WTC11 (cell line): ENCODE measurements at regions not wholly inside any gene's neighbourhood (a gene's known extent, or its start where the extent isn't known, plus 50 kb on each side); places are given as distances from the start of the nearest gene placed in this dataset.

Source experiments
- ATAC-seq: fragments of 200-7000 bp; cut with Tn5 transposase; 2 replicates; pipeline ENCODE4 v1.10.0; 2021; ENCODE audit warnings: mild to moderate bottlenecking, moderate library complexity
- CTCF ChIA-PET: fragments of 300-600 bp; sonication (Branson Sonifier 250); formaldehyde crosslinking; loops from one replicate; lab custom pipeline; 2021; ENCODE audit warnings: antibody characterized with exemption; lab: Charles Lee
- POLR2A ChIA-PET: fragments of 350-600 bp; sonication (Branson Sonifier 250); formaldehyde crosslinking; loops from one replicate; lab custom pipeline; 2021; ENCODE audit warnings: antibody characterized with exemption; lab: Charles Lee
- DNase-seq: peaks from one replicate; pipeline ENCODE4 v3.0.0; 2021; ENCODE audit warnings: low spot score
- H3K27ac Mint-ChIP-seq: 2 replicates; pipeline ENCODE4 v1.8.0; 2021; ENCODE audit warnings: mixed read lengths
- H3K27me3 Mint-ChIP-seq: 2 replicates; pipeline ENCODE4 v1.8.0; 2021; ENCODE audit warnings: low read depth, mild to moderate bottlenecking, moderate library complexity, mixed read lengths
- H3K36me3 Mint-ChIP-seq: 2 replicates; pipeline ENCODE4 v1.8.0; 2021; ENCODE audit warnings: mixed read lengths
- H3K4me1 Mint-ChIP-seq: 2 replicates; pipeline ENCODE4 v1.8.0; 2022; ENCODE audit warnings: mixed read lengths
- H3K4me3 Mint-ChIP-seq: 2 replicates; pipeline ENCODE4 v1.8.0; 2021; ENCODE audit warnings: mild to moderate bottlenecking, moderate library complexity, mixed read lengths
- H3K9me3 Mint-ChIP-seq: 2 replicates; pipeline ENCODE4 v1.8.0; 2021; ENCODE audit warnings: mixed read lengths
- AR ChIP-seq: fragments of 250-450 bp; sonication (Bioruptor Pico); IDR thresholded peaks from 2 replicates; pipeline ENCODE4 v1.9.0; 2021; ENCODE audit warnings: mild to moderate bottlenecking
- EMX1 ChIP-seq: fragments of 250-450 bp; sonication (Bioruptor Pico); IDR thresholded peaks from 2 replicates; pipeline ENCODE4 v1.8.0; 2021; ENCODE audit warnings: mild to moderate bottlenecking
- ETV6 ChIP-seq: sonication (generic); formaldehyde crosslinking; IDR thresholded peaks from 2 replicates; pipeline ENCODE4 v1.8.1; 2022; ENCODE audit warnings: mild to moderate bottlenecking, missing genetic modification reagents
- GABPB1 ChIP-seq: sonication (generic); formaldehyde crosslinking; IDR thresholded peaks from 2 replicates; pipeline ENCODE4 v1.8.1; 2023; ENCODE audit warnings: mild to moderate bottlenecking, missing genetic modification reagents
- IRF2 ChIP-seq: sonication (generic); formaldehyde crosslinking; IDR thresholded peaks from 2 replicates; pipeline ENCODE4 v1.8.0; 2022; ENCODE audit warnings: low read depth, missing genetic modification reagents, borderline replicate concordance
- NFYB ChIP-seq: sonication (generic); formaldehyde crosslinking; conservative IDR thresholded peaks from 2 replicates; pipeline ENCODE4 v1.8.0; 2022; ENCODE audit warnings: low read depth, missing genetic modification reagents
- ZBTB21 ChIP-seq: sonication (generic); formaldehyde crosslinking; IDR thresholded peaks from 2 replicates; pipeline ENCODE4 v1.8.1; 2023; ENCODE audit warnings: mild to moderate bottlenecking, missing genetic modification reagents, borderline replicate concordance
- ZMAT4 ChIP-seq: fragments of 250-450 bp; sonication (Bioruptor Pico); IDR thresholded peaks from 2 replicates; pipeline ENCODE4 v1.9.0; 2021; ENCODE audit warnings: mild to moderate bottlenecking
- ZNF416 ChIP-seq: fragments of 250-450 bp; sonication (Bioruptor Pico); IDR thresholded peaks from 2 replicates; pipeline ENCODE4 v1.9.0; 2021; ENCODE audit warnings: mild to moderate bottlenecking, inconsistent platforms
- TF ChIP-seq, protein P1 (sequence below): fragments of 250-450 bp; sonication (Bioruptor Pico); IDR thresholded peaks from 2 replicates; pipeline ENCODE4 v1.9.0; 2021; ENCODE audit warnings: mild to moderate bottlenecking, borderline replicate concordance
- TF ChIP-seq, protein P2 (sequence below): sonication (generic); formaldehyde crosslinking; IDR thresholded peaks from 2 replicates; pipeline ENCODE4 v1.8.1; 2023; ENCODE audit warnings: mild to moderate bottlenecking, missing genetic modification reagents, moderate library complexity
- TF ChIP-seq, protein P3 (sequence below): sonication (generic); formaldehyde crosslinking; IDR thresholded peaks from 2 replicates; pipeline ENCODE4 v1.8.1; 2023; ENCODE audit warnings: mild to moderate bottlenecking, moderate library complexity, missing genetic modification reagents
- TF ChIP-seq, protein P4 (sequence below): sonication (generic); formaldehyde crosslinking; IDR thresholded peaks from 2 replicates; pipeline ENCODE4 v1.8.0; 2023; ENCODE audit warnings: missing genetic modification reagents
- TF ChIP-seq, protein P5 (sequence below): fragments of 250-450 bp; sonication (Bioruptor Pico); IDR thresholded peaks from 2 replicates; pipeline ENCODE4 v1.9.0; 2021; ENCODE audit warnings: moderate library complexity, mild to moderate bottlenecking, inconsistent platforms, borderline replicate concordance

DNA sequence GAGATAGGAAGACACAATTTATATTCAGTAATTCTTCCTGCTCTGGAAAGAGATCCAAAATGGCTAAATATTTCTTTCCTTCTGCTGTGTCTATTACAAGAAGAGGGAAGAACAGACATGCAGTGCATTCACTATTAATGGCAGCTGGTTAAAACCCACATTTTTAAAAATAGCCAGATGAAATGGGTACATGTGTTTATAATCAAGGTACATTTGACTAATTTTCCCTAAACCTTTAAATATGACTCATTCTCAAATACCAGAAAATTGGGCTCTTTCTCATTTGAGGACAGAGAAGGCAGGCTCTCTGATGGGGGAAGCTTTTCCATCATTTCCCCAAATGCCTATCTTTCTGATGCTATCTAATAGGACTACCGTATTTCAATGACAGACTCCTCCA lies 215.7 kb upstream of the HABP2 start (continued):
- TF ChIP-seq, protein P1, sequence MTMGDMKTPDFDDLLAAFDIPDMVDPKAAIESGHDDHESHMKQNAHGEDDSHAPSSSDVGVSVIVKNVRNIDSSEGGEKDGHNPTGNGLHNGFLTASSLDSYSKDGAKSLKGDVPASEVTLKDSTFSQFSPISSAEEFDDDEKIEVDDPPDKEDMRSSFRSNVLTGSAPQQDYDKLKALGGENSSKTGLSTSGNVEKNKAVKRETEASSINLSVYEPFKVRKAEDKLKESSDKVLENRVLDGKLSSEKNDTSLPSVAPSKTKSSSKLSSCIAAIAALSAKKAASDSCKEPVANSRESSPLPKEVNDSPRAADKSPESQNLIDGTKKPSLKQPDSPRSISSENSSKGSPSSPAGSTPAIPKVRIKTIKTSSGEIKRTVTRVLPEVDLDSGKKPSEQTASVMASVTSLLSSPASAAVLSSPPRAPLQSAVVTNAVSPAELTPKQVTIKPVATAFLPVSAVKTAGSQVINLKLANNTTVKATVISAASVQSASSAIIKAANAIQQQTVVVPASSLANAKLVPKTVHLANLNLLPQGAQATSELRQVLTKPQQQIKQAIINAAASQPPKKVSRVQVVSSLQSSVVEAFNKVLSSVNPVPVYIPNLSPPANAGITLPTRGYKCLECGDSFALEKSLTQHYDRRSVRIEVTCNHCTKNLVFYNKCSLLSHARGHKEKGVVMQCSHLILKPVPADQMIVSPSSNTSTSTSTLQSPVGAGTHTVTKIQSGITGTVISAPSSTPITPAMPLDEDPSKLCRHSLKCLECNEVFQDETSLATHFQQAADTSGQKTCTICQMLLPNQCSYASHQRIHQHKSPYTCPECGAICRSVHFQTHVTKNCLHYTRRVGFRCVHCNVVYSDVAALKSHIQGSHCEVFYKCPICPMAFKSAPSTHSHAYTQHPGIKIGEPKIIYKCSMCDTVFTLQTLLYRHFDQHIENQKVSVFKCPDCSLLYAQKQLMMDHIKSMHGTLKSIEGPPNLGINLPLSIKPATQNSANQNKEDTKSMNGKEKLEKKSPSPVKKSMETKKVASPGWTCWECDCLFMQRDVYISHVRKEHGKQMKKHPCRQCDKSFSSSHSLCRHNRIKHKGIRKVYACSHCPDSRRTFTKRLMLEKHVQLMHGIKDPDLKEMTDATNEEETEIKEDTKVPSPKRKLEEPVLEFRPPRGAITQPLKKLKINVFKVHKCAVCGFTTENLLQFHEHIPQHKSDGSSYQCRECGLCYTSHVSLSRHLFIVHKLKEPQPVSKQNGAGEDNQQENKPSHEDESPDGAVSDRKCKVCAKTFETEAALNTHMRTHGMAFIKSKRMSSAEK (CRISPR knock-in tag), result no peak
- no peak for TF ChIP-seq ETV6
- TF ChIP-seq, protein P2, sequence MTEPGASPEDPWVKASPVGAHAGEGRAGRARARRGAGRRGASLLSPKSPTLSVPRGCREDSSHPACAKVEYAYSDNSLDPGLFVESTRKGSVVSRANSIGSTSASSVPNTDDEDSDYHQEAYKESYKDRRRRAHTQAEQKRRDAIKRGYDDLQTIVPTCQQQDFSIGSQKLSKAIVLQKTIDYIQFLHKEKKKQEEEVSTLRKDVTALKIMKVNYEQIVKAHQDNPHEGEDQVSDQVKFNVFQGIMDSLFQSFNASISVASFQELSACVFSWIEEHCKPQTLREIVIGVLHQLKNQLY (CRISPR knock-in tag), result no peak
- TF ChIP-seq, protein P3, sequence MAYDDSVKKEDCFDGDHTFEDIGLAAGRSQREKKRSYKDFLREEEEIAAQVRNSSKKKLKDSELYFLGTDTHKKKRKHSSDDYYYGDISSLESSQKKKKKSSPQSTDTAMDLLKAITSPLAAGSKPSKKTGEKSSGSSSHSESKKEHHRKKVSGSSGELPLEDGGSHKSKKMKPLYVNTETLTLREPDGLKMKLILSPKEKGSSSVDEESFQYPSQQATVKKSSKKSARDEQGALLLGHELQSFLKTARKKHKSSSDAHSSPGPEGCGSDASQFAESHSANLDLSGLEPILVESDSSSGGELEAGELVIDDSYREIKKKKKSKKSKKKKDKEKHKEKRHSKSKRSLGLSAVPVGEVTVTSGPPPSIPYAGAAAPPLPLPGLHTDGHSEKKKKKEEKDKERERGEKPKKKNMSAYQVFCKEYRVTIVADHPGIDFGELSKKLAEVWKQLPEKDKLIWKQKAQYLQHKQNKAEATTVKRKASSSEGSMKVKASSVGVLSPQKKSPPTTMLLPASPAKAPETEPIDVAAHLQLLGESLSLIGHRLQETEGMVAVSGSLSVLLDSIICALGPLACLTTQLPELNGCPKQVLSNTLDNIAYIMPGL, result no peak
- no peak for TF ChIP-seq AR (CRISPR knock-in tag)
- TF ChIP-seq GABPB1 (CRISPR knock-in tag), result no peak
- no peak for TF ChIP-seq ZNF416 (CRISPR knock-in tag)
- no peak for TF ChIP-seq ZBTB21
- no peak for TF ChIP-seq IRF2 (CRISPR knock-in tag)
- TF ChIP-seq NFYB, result no peak
- TF ChIP-seq EMX1, result no peak
- no peak for TF ChIP-seq ZMAT4 (CRISPR knock-in tag)
- TF ChIP-seq, protein P4, sequence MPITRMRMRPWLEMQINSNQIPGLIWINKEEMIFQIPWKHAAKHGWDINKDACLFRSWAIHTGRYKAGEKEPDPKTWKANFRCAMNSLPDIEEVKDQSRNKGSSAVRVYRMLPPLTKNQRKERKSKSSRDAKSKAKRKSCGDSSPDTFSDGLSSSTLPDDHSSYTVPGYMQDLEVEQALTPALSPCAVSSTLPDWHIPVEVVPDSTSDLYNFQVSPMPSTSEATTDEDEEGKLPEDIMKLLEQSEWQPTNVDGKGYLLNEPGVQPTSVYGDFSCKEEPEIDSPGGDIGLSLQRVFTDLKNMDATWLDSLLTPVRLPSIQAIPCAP (CRISPR knock-in tag), result no peak
- TF ChIP-seq, protein P5, sequence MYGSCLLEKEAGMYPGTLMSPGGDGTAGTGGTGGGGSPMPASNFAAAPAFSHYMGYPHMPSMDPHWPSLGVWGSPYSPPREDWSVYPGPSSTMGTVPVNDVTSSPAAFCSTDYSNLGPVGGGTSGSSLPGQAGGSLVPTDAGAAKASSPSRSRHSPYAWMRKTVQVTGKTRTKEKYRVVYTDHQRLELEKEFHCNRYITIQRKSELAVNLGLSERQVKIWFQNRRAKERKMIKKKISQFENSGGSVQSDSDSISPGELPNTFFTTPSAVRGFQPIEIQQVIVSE (CRISPR knock-in tag), result no peak

DNA sequence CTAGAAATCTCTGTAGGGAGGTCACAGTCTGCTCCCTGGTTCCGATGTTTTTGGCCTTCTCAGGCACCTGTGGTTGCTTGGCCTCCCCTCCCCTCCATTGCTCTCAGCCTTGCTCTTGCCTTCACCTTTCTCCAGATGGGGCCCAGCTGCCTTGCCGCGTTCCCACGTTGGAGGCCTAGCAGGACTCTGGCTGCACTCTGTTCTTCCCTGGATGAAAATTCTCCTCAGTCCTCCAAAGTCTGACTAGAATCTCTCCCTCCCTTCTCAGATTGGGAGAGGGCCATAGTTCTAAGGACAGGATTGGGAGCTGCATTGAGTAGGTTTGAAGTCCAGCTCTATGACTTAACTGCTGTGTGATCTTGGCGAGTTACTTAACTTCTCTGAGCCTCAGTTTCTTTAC lies 213.7 kb upstream of the HABP2 start:
- CTCF ChIA-PET, result no interaction called here
- no peaks in the 10 kb centered on the region for H3K4me1 Mint-ChIP-seq
- POLR2A ChIA-PET, result no interaction called here
- peaks cover under 1% of the 10 kb centered on the region; the same call in 1 of the 2 replicates for H3K27me3 Mint-ChIP-seq
- DNase-seq, result no peak
- no peak for ATAC-seq
- TF ChIP-seq, protein P4 (CRISPR knock-in tag), result no peak
- H3K9me3 Mint-ChIP-seq, result peaks cover 9% of the 10 kb centered on the region
- H3K27ac Mint-ChIP-seq, result no peak overlapping the region
- H3K4me3 Mint-ChIP-seq, result no peak overlapping the region
- H3K36me3 Mint-ChIP-seq, result peaks cover 2% of the 10 kb centered on the region
